ENCODE measurements at regions not wholly inside any gene's neighbourhood (a gene's known extent, or its start where the extent isn't known, plus 50 kb on each side); places are given as distances from the start of the nearest gene placed in this dataset.

- no peak overlapping the region for H4K5ac ChIP-seq (ENCODE audit: insufficient read length, low read depth, low read length)
- H3K4me2 ChIP-seq (ENCODE audit: insufficient read depth in 1 of 2, low read depth in 2 of 2, low read length in 2 of 2), result no peak overlapping the region
- no peak overlapping the region; the same call in 1 of the 2 replicates for H2BK15ac ChIP-seq (ENCODE audit: low read length)
- H3K79me2 ChIP-seq (ENCODE audit: control insufficient read depth in 1 of 2, insufficient read depth in 2 of 2, low read length in 2 of 2), result no peaks in the 10 kb centered on the region
- no peak overlapping the region for H3K4ac ChIP-seq (replicated peaks; ENCODE audit: insufficient read length, low read depth, low read length)
- peak overlapping the region; percentile 20; the same call in 1 of the 2 replicates for H2BK12ac ChIP-seq (ENCODE audit: low read depth, low read length)
- H3K56ac ChIP-seq (replicated peaks; ENCODE audit: insufficient read length, low read depth, low read length), result no peak overlapping the region
- no peak overlapping the region for H3K23ac ChIP-seq (ENCODE audit: insufficient read length)
- no peaks in the 10 kb centered on the region for H3K27me3 ChIP-seq (replicated peaks in 1 of 4; ENCODE audit: control insufficient read depth in 3 of 4, extremely low read depth in 1 of 4, insufficient read depth in 3 of 4, low read length in 3 of 4)
- WGBS, 2 experiments (ENCODE audit: extremely low coverage in 1 of 2, insufficient coverage in 1 of 2, insufficient read length in 1 of 2, insufficient replicate concordance in 2 of 2, low coverage in 1 of 2, low lambda C conversion rate in 2 of 2, missing lambda C conversion rate in 1 of 2), result 81% methylated on average over 7 of the region's 7 CpGs; no CpG with 5 or more reads in 1 of the 2 experiments
- H3K9me3 ChIP-seq (ENCODE audit: insufficient read depth in 2 of 2, low read depth in 1 of 2, low read length in 1 of 2), result no peaks in the 10 kb centered on the region
- no peak overlapping the region for H4K91ac ChIP-seq (replicated peaks; ENCODE audit: insufficient read length, low read length)
- H3K27ac ChIP-seq (ENCODE audit: low read depth, low read length), result no peak overlapping the region
- H4K8ac ChIP-seq (ENCODE audit: extremely low read depth, insufficient read depth, low read length), result no peak overlapping the region
- CTCF ChIA-PET (ENCODE audit: partially characterized antibody), result interaction anchor here (0.6 to 1.3 kb wide), 4 partner anchors 8 to 152 kb away, joined by 3 read pairs; no protein-coding TSS in a partner anchor
- H2BK20ac ChIP-seq (ENCODE audit: low read length), result no peak overlapping the region
- POLR2A ChIA-PET (ENCODE audit: partially characterized antibody), result no interaction called here
- peaks cover 0 to 7% (median 1%) of the 10 kb centered on the region in 4 experiments; a peak in 2 of 7 replicates for H3K4me1 ChIP-seq (replicated peaks in 1 of 4; ENCODE audit: control insufficient read depth in 3 of 4, insufficient read depth in 4 of 4, low read length in 3 of 4)
- H3K36me3 ChIP-seq (ENCODE audit: control insufficient read depth in 2 of 4, insufficient read depth in 4 of 4, low read length in 3 of 4), result no peaks in the 10 kb centered on the region
- DNase-seq (ENCODE audit: low read depth in 1 of 2, low spot score in 2 of 2), result no peak
- no peak overlapping the region for H3K14ac ChIP-seq (ENCODE audit: insufficient read length)
- H2AFZ ChIP-seq (ENCODE audit: low read length), result peak overlapping the region; percentile 70; the same call in 1 of the 2 replicates
- no peaks in the 10 kb centered on the region for H3K23me2 ChIP-seq (ENCODE audit: low read depth, low read length)
- H4K20me1 ChIP-seq (replicated peaks in 1 of 2; ENCODE audit: control insufficient read depth in 1 of 2, insufficient read depth in 2 of 2, low read length in 2 of 2), result no peaks in the 10 kb centered on the region
- no peak overlapping the region for H2BK5ac ChIP-seq (ENCODE audit: low read depth, low read length)
- H3K9ac ChIP-seq (replicated peaks in 1 of 4; ENCODE audit: extremely low read depth in 1 of 4, low read depth in 3 of 4, low read length in 3 of 4), result no peak overlapping the region
- no peak overlapping the region for H2BK120ac ChIP-seq (replicated peaks; ENCODE audit: low read depth, low read length)
- H2AK5ac ChIP-seq (ENCODE audit: low read depth, low read length), result no peak overlapping the region
- H3K79me1 ChIP-seq (ENCODE audit: low read depth, low read length), result no peaks in the 10 kb centered on the region
- no peak for FAIRE-seq
- no peak overlapping the region for H3K18ac ChIP-seq (ENCODE audit: extremely low read depth, low read length)
- no peak overlapping the region for H3K4me3 ChIP-seq (ENCODE audit: extremely low read depth in 1 of 4, insufficient read depth in 2 of 4, low read depth in 3 of 4, low read length in 4 of 4)
- TF ChIP-seq PHF8 (conservative IDR thresholded peaks at IDR 0.05; ENCODE audit: low read depth, low read length) (no peak), SP4 (IDR thresholded peaks at IDR 0.05; ENCODE audit: low read length) (no peak), TEAD4 (IDR thresholded peaks at IDR 0.05; ENCODE audit: low read depth, low read length) (no peak), JUND (IDR thresholded peaks at IDR 0.05; ENCODE audit: low read length) (no peak), ATF3 (IDR thresholded peaks at IDR 0.05; ENCODE audit: insufficient read depth, low read depth, low read length) (no peak), CTCF (IDR thresholded peaks at IDR 0.05; ENCODE audit: control extremely low read depth in 1 of 3, insufficient read depth in 1 of 3, low read depth in 1 of 3, low read length in 3 of 3) (no peak), TBP (IDR thresholded peaks at IDR 0.05; ENCODE audit: low read depth, low read length) (no peak), SAP30 (IDR thresholded peaks at IDR 0.05; ENCODE audit: insufficient read depth, insufficient replicate concordance, low read length) (no peak), RFX5 (IDR thresholded peaks at IDR 0.05; ENCODE audit: borderline replicate concordance, low read depth, low read length) (no peak), SUZ12 (IDR thresholded peaks at IDR 0.05; ENCODE audit: low read length) (no peak), ASH2L (IDR thresholded peaks at IDR 0.05; ENCODE audit: low read length) (no peak)
Observed at GRCh38 chr6:92124200-92124651, 1295.1 kb downstream of the EPHA7 start.

Data from H1 (cell line).